ENCODE measurements at regions not wholly inside any gene's neighbourhood (a gene's known extent, or its start where the extent isn't known, plus 50 kb on each side); places are given as distances from the start of the nearest gene placed in this dataset.
A peak's percentile ranks its signal among the peaks of the same experiment; 100 is the strongest.

- CTCF ChIA-PET, result interaction anchor here (1.0 to 1.8 kb wide), 6 partner anchors 11 to 429 kb away, joined by 3 to 5 read pairs (median 5); no protein-coding TSS in a partner anchor
- TF ChIP-seq CTCF (IDR thresholded peaks at IDR 0.05; ENCODE audit: control extremely low read depth, extremely low read depth, low read depth, missing control alignments), result no peak
- POLR2A ChIA-PET, result no interaction called here
- no peak for DNase-seq (ENCODE audit: extremely low spot score)
Observed at GRCh38 chrX:65601530-65602220, 65.8 kb upstream of the MSN start.

- ChIA-PET POLR2A (no interaction called here), CTCF (interaction anchor here (1.1 to 1.8 kb wide), 5 partner anchors 11 to 429 kb away, joined by 3 to 5 read pairs (median 5); no protein-coding TSS in a partner anchor)
- no peak for TF ChIP-seq CTCF (IDR thresholded peaks at IDR 0.05; ENCODE audit: control extremely low read depth, extremely low read depth, low read depth, missing control alignments)
- no peak for DNase-seq (ENCODE audit: extremely low spot score)
Observed at GRCh38 chrX:65601126-65601525, 66.3 kb upstream of the MSN start.

- no peak for DNase-seq (ENCODE audit: extremely low spot score)
- ChIA-PET POLR2A (no interaction called here), CTCF (interaction anchor here (1.5 to 1.8 kb wide), 2 partner anchors 52 to 88 kb away, joined by 3 to 5 read pairs; no protein-coding TSS in a partner anchor)
- no peak for TF ChIP-seq CTCF (IDR thresholded peaks at IDR 0.05; ENCODE audit: control extremely low read depth, extremely low read depth, low read depth, missing control alignments)
Observed at GRCh38 chrX:65600106-65600505, 65.5 kb upstream of the LAS1L start.

- no peak for TF ChIP-seq CTCF (IDR thresholded peaks at IDR 0.05; ENCODE audit: control extremely low read depth, extremely low read depth, low read depth, missing control alignments)
- ChIA-PET POLR2A (no interaction called here), CTCF (no interaction called here)
Observed at GRCh38 chrX:65598559-65599147, 64.1 kb upstream of the LAS1L start.

GRCh38 chrX:65596270-65597034 lies 61.9 kb upstream of the LAS1L start:
- peak; percentile 28 for DNase-seq (ENCODE audit: extremely low spot score)
- ChIA-PET CTCF (interaction anchor here (0.7 to 2.2 kb wide), 23 partner anchors 10 to 1135 kb away, joined by 3 to 10 read pairs (median 4); no protein-coding TSS in a partner anchor), POLR2A (interaction anchor here (0.6 to 0.9 kb wide), 3 partner anchors 12 to 91 kb away, joined by 3 to 5 read pairs (median 4); partner anchors contain the start of gene LAS1L)
- no peak for TF ChIP-seq CTCF (IDR thresholded peaks at IDR 0.05; ENCODE audit: control extremely low read depth, extremely low read depth, low read depth, missing control alignments)

More at GRCh38 chrX:65598559-65599147, 64.1 kb upstream of the LAS1L start:
- DNase-seq (ENCODE audit: extremely low spot score), result no peak

- TF ChIP-seq CTCF (IDR thresholded peaks at IDR 0.05; ENCODE audit: control extremely low read depth, extremely low read depth, low read depth, missing control alignments), result peak; percentile 93
- ChIA-PET POLR2A (interaction anchor here (0.7 kb wide), 1 partner anchor 7 kb away, joined by 3 read pairs; no protein-coding TSS in a partner anchor), CTCF (interaction anchor here (0.6 to 2.2 kb wide), 14 partner anchors 11 to 1136 kb away, joined by 3 to 10 read pairs (median 4); no protein-coding TSS in a partner anchor)
- peak; percentile 69 for DNase-seq (ENCODE audit: extremely low spot score)
Observed at GRCh38 chrX:65595460-65595876, 60.9 kb upstream of the LAS1L start.

Measured in GM10248 (cell line).